ENCODE measurements at regions not wholly inside any gene's neighbourhood (a gene's known extent, or its start where the extent isn't known, plus 50 kb on each side); places are given as distances from the start of the nearest gene placed in this dataset.

- DNase-seq: no peak
Measured at GRCh38 chr16:82567175-82567574, 59.6 kb upstream of the CDH13 start.

DNA sequence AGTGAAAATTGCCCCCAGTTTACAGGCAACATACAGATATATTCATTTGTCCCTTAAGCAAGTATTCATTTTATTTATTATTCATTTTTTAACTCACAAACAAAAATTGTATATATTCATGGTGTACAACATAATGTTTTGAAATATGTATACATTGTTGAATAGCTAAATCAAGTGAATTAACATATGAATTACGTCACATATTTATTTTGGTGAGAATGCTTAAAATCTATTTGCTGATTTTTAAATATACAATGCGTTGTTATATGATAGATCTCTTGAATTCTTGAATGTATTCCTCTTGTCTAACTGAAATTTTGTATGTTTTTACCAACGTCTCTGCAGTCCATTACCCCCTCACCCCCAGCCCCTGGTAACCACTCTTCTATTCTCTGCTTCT, 63.4 kb upstream of the CDH13 start:
- no peak for DNase-seq

DNA sequence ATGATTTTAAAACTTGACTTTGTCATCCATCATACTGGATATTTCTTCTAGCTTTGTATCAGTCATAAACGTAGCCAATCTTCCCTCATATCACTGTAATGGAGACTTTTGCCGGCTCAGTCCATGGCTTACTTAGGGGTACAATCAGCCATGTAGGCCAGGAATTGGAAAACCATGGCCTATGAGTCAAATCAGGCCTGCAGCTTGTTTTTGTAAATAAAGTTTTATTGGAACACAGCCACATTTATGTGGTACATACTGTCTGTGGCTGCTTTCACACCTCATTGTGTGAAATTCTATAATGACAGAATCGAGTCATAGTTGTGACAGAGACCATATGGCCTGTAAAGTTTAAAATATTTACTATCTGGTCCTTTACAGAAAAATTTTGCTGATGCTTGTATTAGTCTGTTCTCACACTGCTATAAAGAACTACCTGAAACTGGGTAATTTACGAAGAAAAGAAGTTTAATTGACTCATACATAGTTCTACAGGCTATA, 64.5 kb upstream of the CDH13 start:
- DNase-seq: no peak

GRCh38 chr16:82560805-82561325, 65.9 kb upstream of the CDH13 start:
- no peak for DNase-seq

DNA sequence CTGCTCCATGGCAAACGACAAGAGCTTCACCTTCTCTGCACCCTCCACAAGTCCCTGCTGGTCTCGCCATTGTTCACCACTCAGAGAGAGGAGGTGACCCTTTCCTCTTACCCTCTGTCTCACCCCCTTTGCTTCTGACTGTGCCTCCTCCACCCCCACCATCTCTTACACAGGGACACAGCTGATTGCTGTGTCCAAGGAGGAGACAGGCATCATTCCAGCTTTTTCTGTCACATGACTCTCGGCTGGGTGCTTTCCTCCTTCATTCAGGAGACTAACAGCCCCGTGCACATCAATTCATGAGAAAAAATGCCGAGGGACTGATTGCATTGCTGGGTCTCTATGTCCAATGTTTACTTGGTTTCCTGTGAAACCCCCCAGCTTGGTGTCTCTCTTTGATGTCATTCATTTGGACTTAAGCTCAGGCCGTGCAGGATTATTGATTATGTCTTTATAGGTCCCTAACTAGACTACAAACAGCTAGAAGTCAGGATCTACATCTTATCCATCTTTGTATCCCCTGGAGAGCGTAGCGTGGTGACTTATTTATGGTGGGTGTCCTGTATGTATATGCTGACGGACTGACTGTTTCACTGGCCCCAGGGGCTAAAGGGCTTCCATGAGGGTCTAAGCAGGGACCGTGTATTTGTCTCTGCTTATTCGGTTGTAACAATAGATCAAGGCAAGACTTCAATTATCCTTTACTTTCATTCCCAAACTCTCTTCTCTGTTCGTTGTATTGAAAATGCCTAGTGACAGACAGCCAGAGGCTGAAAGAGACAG, 82.2 kb upstream of the CDH13 start:
- no peak for DNase-seq

GRCh38 chr16:82542714-82543113, 84.1 kb upstream of the CDH13 start:
- no peak for DNase-seq

GRCh38 chr16:82541103-82541502, 85.7 kb upstream of the CDH13 start:
- DNase-seq: no peak

GRCh38 chr16:82535764-82536163, 91.0 kb upstream of the CDH13 start:
- DNase-seq: no peak

- DNase-seq: no peak
Measured at GRCh38 chr16:82535262-82535661, 91.5 kb upstream of the CDH13 start.

- DNase-seq: no peak
Measured at GRCh38 chr16:82533189-82533588, 93.6 kb upstream of the CDH13 start.

- DNase-seq: no peak
Measured at GRCh38 chr16:82530883-82531282, 95.9 kb upstream of the CDH13 start.

- DNase-seq: no peak
Measured at GRCh38 chr16:82527101-82527500, 99.7 kb upstream of the CDH13 start.

GRCh38 chr16:82524976-82525375, 101.8 kb upstream of the CDH13 start:
- no peak for DNase-seq

DNA sequence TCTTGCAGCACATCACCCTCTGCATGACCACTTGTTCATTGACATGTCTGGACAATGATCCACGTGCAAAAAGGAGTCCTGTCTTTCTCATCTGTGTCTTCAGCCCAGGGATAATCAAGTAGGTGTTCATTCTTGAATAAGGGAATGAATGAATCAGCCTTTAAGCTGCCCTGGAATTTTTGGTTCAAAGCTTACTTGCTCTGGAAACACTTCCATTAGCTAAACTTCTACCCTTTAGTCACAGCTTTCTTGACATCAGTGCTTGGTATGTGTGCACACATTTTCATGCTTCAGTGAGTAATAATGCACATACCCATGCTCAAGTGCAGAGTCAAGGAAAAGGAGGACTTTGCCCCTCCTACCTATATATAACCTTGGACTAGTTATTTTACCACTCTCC, 103.0 kb upstream of the CDH13 start:
- DNase-seq: peak; percentile 1

DNA sequence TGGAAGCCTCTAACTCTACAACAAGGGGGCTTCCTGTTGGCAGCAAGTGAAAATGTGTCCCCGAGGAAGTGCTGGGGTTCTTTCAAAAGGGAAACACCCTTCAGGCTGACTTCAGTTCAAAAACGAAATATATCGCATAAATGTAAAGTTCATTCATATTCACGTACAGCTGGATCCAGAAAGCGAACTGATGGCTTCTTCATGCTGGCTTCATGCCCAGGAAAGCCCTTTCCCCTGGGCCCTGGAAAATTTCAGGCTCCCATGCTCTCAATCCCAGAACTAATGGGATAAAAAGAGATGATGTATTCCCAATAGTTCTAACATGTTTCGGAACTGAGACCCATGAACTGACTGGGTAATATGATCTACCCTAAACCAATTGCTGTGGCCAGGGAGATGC, 104.7 kb upstream of the CDH13 start:
- no peak for DNase-seq

DNA sequence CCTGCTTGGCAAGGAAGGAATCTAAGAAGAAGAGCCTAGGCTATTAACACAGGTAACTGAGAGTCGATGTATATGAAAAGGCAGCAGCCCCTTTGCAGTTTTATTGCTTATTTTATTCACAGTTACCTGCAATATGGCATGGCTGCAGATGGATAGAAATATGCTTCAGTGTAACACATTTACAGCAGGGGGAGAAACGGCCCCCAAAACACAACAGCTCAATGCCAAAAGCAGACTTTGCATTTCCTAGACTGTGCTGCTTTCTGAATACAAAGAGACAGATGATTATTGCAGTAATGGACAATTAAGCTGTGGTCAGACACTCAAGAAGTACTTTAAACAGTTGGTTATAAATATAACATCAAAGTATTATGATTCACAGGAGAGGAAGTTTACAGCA, 108.0 kb upstream of the CDH13 start:
- DNase-seq: no peak

DNA sequence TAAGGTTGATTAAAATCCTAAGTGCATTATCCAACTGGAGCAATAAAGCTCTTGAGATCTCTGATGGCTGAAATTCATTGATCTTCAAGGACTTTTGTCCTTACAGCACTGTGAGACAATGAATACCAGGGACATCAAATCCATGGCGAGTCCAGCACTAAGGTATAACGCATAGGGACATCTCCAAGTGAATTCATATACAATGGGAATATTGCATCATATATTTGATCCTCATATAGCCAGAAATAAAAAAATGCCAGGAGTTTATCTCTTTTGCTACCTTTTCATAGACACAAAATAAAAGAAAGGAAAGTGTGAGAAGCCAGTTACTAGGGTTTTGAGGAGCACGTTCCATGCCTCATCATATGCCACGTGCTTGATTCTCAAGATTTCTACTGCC, 112.5 kb upstream of the CDH13 start:
- no peak for DNase-seq

DNA sequence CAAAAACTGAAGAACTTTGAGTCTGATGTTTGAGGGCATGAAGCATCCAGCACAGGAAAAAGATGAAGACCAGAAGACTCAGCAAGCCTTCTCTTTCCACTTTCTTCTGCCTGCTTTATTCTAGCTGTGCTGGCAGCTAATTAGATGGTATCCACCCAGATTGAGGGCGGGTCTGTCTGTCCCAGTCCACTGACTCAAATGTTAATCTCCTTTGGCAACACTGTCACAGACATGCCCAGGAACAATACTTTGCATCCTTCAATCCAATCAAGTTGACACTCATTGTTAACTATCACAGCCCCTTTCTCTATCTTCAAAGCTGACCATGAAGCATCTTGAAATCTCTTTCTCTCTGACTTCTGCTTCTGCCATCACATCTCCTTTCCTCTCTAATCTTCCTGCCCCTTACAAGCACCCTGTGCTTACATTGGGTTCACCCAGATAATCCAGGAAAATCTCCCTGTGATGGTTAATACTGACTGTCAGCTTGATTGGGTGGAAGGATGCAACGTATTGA, 115.9 kb upstream of the CDH13 start:
- no peak for DNase-seq

DNA sequence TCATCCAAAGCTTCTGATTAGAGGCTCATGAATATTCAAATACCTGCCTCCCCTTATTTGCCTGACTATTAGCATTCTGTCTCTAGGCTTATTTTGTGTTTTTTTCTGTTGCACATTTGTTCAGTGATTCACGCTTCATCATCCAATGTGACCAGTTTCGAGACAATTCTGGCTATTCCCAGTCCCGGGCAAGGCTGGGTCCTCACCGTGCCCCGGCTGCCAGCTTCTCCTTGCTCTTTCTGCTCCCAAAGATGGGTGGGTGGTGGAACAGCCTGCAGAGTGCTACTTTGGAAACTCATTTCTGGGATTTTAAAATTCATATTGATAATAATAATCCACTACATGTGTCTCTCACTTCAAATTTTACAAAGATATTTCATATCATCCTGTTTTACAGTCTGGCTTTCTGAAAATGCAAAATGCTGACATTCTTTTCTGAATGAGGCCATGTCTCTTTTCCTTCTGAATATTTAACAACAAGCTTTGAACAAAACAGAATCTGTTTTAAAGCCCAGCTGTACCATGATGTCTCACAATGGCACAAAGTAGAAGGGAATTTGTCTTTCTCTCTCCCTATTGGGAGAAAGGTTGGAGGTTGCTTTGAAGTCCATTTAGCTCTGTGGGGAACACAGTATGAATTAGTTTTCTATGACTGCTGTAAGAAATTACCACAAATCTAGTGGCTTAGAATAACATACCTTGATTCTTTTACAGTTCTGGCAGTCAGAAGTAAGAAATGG, 116.9 kb upstream of the CDH13 start:
- DNase-seq: no peak

- DNase-seq: peak; percentile 37
Measured at GRCh38 chr16:82506692-82507670, 119.8 kb upstream of the CDH13 start.

DNA sequence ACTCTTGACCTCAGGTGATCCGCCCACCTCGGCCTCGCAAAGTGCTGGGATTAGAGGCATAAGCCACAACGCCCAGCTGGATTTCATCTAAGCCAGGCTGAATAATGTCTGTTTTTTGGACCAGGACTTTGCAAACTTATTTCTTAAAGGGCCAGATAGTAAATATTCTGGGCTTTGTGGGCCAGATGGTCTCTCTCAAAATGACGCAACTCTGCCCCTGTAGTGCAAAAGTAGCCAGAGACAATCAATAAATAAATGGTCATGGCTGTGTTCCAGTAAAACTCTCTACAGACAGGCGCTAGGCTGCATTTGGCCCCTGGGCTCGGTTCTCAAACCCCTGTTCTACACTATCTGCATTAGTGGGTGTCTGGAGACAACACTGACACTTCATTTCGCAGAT, 121.9 kb upstream of the CDH13 start:
- no peak for DNase-seq

- DNase-seq: no peak
Measured at GRCh38 chr16:82499302-82499701, 127.5 kb upstream of the CDH13 start.
